RWPE2 (cell line): ENCODE measurements at regions not wholly inside any gene's neighbourhood (a gene's known extent, or its start where the extent isn't known, plus 50 kb on each side); places are given as distances from the start of the nearest gene placed in this dataset.
A peak's percentile ranks its signal among the peaks of the same experiment; 100 is the strongest.

Experiments used
- ATAC-seq: fragments of 200-7000 bp; cut with Tn5 transposase; 3 replicates; pipeline ENCODE4 v1.9.1; 2021; ENCODE audit warnings: low read depth
- DNase-seq: peaks from one replicate; pipeline ENCODE4 v3.0.0-alpha.2; 2020; ENCODE audit warnings: low spot score
- H3K27ac ChIP-seq: fragments of 450-650 bp; 2 replicates; pipeline ENCODE4 v1.5.1; 2017; ENCODE audit warnings: mild to moderate bottlenecking; ENCODE audit not compliant: poor library complexity, severe bottlenecking
- H3K27me3 ChIP-seq: fragments of 250-450 bp; sonication (Bioruptor Pico); 2 replicates; pipeline ENCODE4 v1.5.1; 2021; ENCODE audit warnings: mild to moderate bottlenecking, moderate library complexity; ENCODE audit not compliant: insufficient read depth, poor library complexity, severe bottlenecking
- H3K36me3 ChIP-seq: fragments of 250-450 bp; sonication (Bioruptor Pico); 2 replicates; pipeline ENCODE4 v1.5.1; 2020; ENCODE audit warnings: low read depth, mild to moderate bottlenecking, moderate library complexity
- H3K4me1 ChIP-seq: fragments of 250-450 bp; sonication (Bioruptor Pico); 2 replicates; pipeline ENCODE4 v1.5.1; 2021; ENCODE audit warnings: mild to moderate bottlenecking, moderate library complexity; ENCODE audit not compliant: insufficient read depth, poor library complexity, severe bottlenecking
- H3K4me3 ChIP-seq: fragments of 250-450 bp; sonication (Bioruptor Pico); 2 replicates; pipeline ENCODE4 v1.5.1; 2021; ENCODE audit warnings: mild to moderate bottlenecking, moderate library complexity; ENCODE audit not compliant: severe bottlenecking
- H3K9me3 ChIP-seq: fragments of 250-450 bp; sonication (Bioruptor Pico); 2 replicates; pipeline ENCODE4 v1.5.1; 2021; ENCODE audit warnings: mild to moderate bottlenecking, moderate library complexity; ENCODE audit not compliant: severe bottlenecking
- CTCF ChIP-seq: fragments of 450-650 bp; IDR thresholded peaks from one replicate; pipeline ENCODE4 v1.5.1; 2017; ENCODE audit warnings: mild to moderate bottlenecking, moderate library complexity; ENCODE audit not compliant: poor library complexity, severe bottlenecking

DNA sequence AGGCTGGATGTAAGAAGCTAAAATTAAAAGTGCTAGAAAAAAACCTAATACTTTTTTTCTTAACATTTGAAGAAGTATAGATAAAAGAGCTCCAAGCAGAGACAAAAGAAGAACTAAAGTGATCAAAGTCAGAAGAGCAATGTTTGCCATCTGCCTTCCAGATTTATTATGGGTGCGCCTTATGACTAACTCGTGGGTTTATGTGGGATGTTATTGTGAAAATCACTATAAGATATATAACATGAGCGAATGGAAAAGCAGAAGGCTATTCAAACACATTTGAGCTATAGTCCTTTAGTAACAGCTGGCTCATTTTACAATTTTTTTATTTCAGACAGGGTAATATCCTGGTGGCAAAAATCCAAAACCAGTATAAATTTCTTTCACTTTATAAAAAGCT lies 1040.7 kb downstream of the RAPGEF2 start:
- no peak overlapping the region for H3K4me3 ChIP-seq
- H3K27ac ChIP-seq, result no peak overlapping the region
- peak; percentile 73 for ATAC-seq
- H3K36me3 ChIP-seq, result no peaks in the 10 kb centered on the region
- H3K4me1 ChIP-seq, result peaks cover 3% of the 10 kb centered on the region
- no peaks in the 10 kb centered on the region for H3K9me3 ChIP-seq
- TF ChIP-seq CTCF, result no peak
- no peak for DNase-seq
- no peaks in the 10 kb centered on the region for H3K27me3 ChIP-seq

GRCh38 chr4:160159457-160159856 lies 1056.6 kb downstream of the RAPGEF2 start:
- ATAC-seq (no peak), DNase-seq (no peak)
- Histone ChIP-seq H3K27me3 (no peaks in the 10 kb centered on the region), H3K4me1 (no peaks in the 10 kb centered on the region), H3K4me3 (no peak overlapping the region), H3K27ac (no peak overlapping the region), H3K9me3 (no peaks in the 10 kb centered on the region), H3K36me3 (no peaks in the 10 kb centered on the region)
- no peak for TF ChIP-seq CTCF

DNA sequence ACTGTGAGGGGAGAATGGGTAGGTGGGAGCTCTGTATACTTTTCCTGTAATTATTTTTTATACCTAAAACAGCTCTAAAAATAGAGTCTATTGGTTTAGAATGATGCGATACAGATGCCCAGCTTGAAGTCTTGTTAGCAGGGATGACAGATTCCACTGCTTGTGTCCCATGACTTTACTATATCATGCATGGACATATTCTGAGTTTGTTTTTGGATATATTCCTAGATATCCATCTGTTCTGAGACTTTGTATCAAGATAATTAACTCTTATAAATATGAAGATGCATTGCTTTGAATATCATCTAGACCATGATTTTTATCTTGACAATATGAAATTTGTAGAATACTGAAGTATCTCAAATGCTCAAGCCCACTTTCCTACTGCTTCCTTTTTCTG lies 1058.1 kb downstream of the RAPGEF2 start:
- TF ChIP-seq CTCF, result no peak
- Histone ChIP-seq H3K36me3 (no peaks in the 10 kb centered on the region), H3K4me1 (no peaks in the 10 kb centered on the region), H3K4me3 (no peak overlapping the region), H3K27me3 (no peaks in the 10 kb centered on the region), H3K27ac (no peak overlapping the region), H3K9me3 (no peaks in the 10 kb centered on the region)
- DNase-seq (no peak), ATAC-seq (no peak)

- ATAC-seq (no peak), DNase-seq (no peak)
- Histone ChIP-seq H3K36me3 (no peaks in the 10 kb centered on the region), H3K9me3 (no peaks in the 10 kb centered on the region), H3K4me3 (no peak overlapping the region), H3K4me1 (no peaks in the 10 kb centered on the region), H3K27me3 (no peaks in the 10 kb centered on the region), H3K27ac (no peak overlapping the region)
- peak; percentile 7 for TF ChIP-seq CTCF
Observed at GRCh38 chr4:160175064-160175643, 1072.3 kb downstream of the RAPGEF2 start.

GRCh38 chr4:160180211-160180610 lies 1077.3 kb downstream of the RAPGEF2 start:
- no peaks in the 10 kb centered on the region for H3K4me1 ChIP-seq
- no peak overlapping the region for H3K4me3 ChIP-seq
- no peak for DNase-seq
- H3K9me3 ChIP-seq, result no peaks in the 10 kb centered on the region
- peak; percentile 93 for ATAC-seq
- no peaks in the 10 kb centered on the region for H3K27me3 ChIP-seq
- H3K27ac ChIP-seq, result no peak overlapping the region
- TF ChIP-seq CTCF, result no peak
- no peaks in the 10 kb centered on the region for H3K36me3 ChIP-seq
